GM19463 (cell line): ENCODE measurements at regions not wholly inside any gene's neighbourhood (a gene's known extent, or its start where the extent isn't known, plus 50 kb on each side); places are given as distances from the start of the nearest gene placed in this dataset.
"Not testable (repeated sequence)": the region's sequence is repeated elsewhere in the genome, so short reads cannot be mapped to it uniquely, and the experiment has no call there.

Experiments
- ATAC-seq: cut with Tn5 transposase; IDR thresholded peaks from one replicate; pipeline ENCODE4 v1.9.1; 2021; ENCODE audit warnings: mild to moderate bottlenecking, moderate library complexity; ENCODE audit not compliant: unreplicated experiment

DNA sequence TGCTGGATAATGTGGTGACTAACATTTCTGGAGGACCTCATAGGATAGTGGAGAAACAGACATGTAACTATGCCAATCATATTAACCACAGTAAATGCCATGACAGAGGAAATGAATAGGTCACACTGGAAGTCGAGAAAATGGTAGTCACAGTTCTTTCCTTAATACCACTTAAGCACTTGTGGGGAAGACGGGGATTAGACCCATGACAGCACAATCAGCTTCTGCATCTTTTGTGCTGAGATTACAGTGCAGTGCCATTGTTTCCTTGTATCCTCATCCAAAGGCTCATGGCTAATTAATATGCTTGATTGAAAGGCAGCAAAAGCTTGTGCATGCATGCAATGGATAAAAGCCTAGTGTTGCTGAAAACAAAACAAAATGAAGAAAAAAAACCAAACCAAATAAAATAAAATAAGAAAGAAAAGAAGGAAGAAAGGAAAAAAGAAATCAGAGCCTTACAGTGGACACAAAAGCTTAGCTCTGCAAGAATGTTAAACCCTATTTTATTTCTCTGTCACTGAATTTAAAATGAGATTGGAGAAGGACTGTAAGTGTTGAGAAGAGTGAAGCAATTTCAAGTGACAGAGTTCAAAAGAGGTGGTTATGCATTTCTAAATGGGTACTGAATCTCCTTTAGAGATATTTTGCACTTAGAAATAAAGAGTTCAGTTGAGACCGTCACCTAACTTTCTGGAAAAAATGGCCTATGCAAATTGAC lies 1011.9 kb downstream of the CDH8 start:
- no peak for ATAC-seq

DNA sequence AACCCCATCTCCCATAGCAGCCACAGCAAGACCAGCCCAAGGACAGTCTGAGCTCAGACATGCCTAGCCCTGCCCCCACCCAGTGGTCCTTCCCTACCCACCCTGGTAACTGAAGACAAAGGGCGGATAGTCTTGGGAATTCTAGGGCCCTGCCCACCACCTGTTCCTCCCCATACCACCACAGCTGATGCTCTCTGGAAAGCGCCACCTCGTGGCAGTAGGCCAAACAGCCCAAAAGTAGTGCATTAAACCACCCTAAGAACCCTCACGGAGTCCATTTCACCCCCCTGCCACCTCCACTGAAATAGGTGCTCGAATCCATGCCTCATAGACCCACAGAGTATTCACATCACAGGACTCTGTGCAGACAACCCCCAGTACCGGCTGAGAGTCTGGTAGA lies 1021.4 kb downstream of the CDH8 start:
- ATAC-seq, result no peak

DNA sequence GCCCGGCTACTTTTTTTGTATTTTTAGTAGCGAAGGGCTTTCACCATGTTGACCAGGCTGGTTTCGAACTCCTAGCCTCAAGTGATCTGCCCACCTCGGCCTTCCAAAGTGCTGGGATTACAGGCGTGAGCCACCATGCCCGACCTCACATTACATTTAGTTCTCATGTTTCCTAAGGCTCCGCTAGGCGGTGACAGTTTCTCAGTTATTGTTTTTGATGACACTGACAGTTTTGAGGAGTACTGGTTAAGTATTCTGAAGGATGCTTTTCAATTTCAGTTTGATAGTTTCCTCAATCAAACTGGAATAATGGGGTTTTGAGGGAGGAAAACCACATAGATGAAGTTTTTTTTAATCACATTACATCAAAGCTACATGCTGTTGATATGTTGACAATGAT lies 1028.5 kb downstream of the CDH8 start:
- no peak for ATAC-seq

DNA sequence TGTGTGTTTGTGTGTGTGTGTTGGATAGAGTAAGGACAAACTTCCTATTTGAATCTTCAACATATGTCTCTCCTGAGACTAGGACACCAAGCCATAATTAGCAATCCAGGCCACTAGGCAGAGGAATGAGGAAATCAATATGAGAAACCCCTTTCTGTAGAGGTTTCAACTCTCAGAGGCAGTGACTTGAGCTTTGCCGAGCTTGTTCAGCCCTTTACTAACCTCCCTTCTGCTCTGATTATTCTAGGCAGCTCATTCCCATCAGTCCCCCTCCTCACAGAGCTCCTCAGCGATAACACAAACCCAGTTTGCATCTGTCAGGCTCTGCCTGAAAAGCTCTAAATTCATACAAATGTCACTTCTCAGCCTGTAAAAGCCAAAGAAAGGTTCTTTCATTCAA lies 1030.3 kb downstream of the CDH8 start:
- no peak for ATAC-seq

DNA sequence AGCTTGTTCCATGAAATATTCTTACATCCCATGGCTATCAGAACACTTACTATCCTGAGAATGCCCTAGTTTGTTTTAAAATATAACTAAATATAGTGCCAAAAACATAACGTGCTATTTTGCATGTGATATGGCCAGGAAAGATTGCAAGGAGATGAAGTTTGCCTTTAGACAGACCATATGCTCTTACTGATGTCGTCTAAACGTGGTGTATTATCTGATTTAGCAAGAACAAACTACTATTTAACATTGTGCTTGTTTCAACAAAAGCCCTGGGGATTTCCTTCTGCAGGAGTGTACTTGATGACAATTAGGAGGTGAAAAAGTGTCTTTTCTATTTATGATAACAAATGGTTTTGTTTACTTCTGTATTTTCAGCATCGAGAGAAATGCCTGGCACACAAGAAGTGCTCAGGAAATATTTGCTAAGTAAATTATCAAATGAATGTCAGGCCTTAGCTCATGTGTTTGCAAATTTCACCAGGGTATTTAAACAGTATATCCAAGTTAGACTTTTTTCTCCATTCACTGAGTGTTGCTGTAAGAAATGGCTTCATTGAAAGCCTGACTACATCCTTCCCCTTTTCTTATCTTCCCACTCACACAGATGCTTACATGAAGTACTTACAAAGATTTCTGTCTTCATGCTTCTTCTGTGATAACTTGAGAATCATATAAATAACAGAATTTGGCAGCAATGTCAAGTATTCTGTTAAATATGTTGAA lies 1033.6 kb downstream of the CDH8 start:
- no peak for ATAC-seq

DNA sequence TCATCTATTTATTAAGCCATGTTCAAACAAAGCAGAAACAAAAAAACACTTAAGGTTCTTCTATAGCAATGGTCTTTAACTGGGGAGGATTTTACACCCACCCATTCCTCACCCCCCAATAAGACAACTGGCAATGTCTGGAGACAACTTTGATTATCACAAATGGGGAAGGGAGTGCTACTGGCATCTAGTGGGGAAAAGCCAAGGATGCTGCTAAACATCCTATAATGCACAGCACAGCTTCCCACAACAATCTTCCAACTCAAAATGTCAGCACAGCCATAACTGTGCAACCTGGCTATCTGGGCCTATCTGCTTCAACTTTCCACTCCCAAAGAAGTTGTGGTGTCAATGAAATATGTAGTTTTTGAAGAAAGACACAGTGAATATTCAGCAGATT lies 1044.4 kb downstream of the CDH8 start:
- no peak for ATAC-seq

DNA sequence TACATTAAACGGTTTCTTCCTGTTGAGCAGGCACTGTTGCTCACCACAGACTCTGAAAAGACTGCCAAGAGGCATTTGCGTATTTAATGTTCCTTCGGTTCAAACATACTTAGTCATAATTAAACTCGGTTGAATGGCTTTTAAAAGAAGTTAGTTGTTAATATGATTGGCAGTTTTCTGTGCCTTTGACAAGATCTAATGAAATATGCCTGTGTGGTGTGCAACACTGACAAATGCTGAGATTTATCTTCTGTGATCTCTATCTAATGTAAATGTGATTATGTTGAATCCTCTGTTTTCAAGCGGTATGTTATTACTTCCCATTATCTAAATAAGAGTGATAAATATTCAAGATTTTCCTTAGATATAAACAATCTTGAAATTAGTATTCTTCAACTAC lies 1046.6 kb downstream of the CDH8 start:
- ATAC-seq, result no peak

DNA sequence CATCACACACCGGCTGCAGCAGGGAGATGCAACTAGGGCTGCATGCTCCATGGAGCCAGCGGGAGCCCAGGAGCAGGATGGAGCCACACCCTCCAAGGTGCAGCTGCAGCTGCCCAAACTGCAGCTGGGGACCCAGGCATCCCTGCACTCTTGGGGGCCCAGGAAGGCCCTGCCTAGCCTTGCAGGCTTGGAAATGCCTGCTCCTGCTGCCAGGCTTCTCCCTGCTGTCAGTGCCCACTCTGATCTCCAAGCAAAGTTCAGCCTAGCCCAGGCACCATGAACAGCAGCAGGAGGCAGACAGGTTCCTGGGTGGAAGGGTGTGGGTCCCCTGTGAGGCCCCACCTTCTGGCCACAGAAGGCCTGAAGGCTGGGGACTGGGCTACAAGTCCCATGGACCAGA lies 1057.1 kb downstream of the CDH8 start:
- no peak for ATAC-seq

DNA sequence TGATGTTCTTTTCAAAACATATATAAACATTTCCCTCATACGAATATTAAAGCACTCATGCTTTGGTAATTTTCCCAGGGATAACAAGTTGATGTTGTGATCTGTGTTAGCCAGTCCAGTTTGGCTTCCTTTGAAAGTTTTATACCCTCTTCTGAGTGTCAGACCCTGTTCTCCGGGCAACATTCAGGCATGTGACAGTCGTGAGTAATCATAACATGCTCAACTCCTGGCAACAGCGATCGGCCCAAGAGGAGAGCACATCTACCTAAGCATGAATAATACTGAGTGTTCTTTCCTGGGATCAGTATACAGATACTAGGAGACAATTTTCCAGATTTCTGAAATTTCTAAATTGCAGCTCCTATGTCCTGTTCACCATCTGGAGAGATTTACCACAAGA lies 1086.4 kb downstream of the CDH8 start:
- no peak for ATAC-seq

DNA sequence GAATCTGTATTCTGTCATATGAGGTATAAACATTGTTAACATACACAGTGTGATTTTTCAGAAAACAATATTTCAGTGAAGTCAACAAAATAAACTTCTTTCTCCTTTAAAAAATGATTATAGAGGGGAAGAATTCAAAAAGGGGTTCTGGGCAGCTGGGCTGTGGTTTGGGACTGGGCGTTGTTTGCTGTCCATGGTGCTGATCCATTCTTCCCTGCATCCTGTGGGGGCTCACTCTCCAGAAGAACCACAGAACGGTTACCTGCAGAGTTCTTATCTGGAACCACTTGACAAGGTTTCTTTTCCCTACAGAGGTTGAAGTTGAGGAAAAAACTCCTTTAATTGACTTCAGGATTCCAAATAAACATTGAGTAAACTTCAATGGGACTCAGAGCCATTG lies 1091.0 kb downstream of the CDH8 start:
- no peak for ATAC-seq

DNA sequence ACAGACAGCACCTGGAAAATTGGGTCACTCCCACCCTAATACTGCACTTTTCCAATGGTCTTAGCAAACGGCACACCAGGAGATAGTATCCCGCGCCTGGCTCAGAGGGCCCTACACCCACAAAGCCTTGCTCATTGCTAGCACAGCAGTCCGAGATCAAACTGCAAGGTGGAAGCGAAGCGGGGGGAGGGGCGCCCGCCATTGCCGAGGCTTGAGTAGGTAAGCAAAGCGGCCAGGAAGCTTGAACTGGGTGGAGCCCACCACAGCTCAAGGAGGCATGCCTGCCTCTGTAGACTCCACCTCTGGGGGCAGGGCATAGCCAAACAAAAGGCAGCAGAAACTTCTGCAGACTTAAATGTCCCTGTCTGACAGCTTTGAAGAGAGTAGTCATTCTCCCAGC lies 1100.0 kb downstream of the CDH8 start:
- not testable (repeated sequence) for ATAC-seq

DNA sequence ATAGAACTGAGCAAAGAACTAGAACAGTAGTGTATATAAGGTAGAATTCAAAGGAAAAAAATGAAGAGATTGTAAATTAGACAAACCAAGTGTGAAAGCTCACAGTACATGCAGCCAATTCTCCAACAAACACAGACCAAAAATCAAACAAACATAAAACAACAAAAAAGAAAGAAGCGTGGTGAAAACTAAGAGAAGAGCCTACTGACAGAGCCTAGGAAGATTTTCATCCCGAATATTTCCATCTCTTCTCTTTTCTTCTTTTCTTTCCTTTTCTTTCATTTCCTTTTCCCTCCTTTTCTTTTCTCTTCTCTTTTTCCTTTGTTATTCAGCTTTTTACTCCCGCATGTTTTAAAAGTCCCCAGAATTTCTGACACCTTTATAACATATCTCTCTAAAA lies 1103.6 kb downstream of the CDH8 start:
- ATAC-seq, result no peak

DNA sequence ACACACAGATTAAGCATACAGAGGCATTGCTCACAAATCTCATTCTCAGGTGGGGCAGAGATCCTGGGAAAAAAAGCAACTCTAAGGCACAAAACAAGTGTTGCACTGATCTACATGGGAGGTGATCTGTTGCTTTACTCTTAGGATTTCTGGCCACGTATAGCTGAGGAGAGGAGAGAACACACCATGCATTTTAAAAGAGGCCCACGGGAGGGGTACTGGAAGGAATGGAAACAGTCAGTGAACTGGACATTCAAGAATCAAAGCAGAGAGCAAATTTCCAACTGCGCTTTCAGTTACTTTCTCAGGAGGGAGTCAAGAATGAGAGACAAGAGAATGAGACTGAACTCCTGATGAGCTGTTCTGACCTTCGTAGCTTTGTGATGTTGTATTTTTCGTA lies 1105.9 kb downstream of the CDH8 start:
- no peak for ATAC-seq

DNA sequence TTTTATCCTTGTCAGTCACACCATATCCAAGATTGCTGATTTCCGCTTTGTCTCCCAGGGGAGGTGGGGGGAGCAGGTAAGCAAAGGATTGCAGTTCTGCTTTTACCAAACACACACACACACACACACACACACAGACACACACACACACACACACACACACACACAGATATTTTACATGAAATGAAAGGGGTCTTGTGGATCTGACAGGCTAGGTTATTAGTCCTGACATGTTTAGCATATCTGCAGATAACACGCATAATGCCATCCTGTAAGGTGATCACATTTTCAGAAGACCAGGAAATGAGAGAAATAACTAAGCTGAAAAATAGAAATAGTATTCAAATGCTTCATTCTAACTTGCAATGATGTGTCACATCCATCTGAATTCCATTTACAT lies 1113.3 kb downstream of the CDH8 start:
- ATAC-seq, result no peak

DNA sequence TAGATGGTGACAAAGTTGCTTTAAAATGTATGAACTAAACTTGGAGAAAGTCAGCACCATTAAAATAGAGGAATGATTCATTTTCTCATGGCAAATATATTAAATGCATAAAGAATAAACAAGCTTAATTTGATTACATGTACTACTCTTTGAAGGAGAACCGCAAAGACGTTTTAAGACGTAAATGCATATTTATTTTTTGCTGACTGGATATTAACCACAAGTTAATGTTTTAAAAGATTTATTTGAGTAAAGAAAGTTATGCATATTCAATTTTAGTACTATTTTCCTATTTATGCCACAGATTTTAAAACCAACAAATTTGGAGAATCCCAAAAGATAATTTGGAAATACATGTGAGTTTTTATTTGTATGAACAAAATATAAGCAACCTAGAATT lies 1121.9 kb downstream of the CDH8 start:
- ATAC-seq, result no peak

DNA sequence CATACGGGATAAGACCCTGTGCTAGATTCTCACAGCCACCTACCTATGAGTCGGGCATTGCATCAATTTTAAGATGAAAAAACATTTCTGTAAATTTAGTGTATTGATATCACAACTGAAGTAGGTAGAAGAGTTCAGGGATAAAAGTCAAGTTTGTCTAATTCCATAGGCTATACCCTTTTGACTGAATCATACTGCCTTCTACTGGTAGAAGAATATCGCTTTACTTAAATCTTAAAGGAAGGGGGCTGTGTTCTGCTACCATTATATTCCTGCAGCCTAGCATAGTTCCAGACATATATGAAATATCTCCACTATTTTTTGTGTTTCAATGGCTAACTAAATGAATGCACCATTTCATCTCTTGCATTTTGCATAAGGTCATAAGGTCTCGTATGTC lies 1128.6 kb downstream of the CDH8 start:
- no peak for ATAC-seq

DNA sequence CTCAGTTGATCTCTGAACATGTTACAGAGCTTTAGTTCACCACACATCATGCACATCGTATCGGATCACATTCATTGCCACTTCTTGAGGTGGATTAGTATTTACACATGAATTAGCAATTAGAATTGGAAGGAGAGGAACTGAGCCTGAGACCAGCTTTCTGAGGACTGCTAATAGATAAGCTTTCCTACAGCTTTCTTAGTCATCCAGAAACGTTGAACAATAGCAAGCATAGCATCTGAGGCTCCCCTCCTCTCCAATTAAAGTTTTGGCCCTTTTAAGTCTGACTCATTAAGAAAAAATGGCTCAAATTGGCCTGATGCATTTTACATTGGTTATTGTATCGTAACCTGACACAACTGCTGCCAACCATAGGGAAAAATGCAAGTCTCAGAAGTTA lies 1130.4 kb downstream of the CDH8 start:
- ATAC-seq, result no peak

DNA sequence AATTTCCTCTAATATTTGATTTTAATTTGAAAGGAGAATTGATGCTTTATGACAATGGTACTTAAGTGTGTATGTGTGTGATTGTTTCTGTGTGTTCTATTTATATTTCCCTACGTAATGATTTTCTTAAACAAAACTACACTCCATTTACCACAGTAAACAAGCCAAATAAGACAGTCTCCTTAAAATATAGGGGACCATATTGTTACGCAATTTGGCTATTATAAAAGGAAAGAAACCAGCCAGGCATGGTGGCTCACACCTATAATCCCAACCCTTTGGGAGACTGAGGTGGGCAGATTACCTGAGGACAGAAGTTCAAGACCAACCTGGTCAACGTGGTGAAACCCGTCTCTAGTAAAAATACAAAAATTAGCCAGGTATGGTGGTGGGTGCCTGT lies 1134.1 kb downstream of the CDH8 start:
- ATAC-seq, result no peak

DNA sequence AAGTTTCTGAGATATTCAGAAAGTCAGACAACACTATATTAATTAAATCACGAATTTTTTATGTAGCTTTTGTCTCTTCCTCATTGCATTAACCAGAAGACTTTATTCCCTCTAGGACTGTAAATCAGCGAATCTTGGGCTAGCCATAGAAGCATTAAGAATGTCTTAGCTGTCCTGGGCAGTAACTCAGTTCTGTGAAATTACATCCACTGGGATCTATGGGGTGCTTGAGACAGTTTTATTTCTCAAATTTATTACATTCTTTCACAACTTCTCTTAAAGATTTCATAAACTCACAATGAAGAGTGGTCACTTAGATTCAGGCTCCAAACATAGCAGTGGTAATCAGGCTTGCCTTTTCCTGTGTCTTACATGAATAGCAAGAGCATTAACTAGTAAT lies 1153.4 kb downstream of the CDH8 start:
- ATAC-seq, result no peak

DNA sequence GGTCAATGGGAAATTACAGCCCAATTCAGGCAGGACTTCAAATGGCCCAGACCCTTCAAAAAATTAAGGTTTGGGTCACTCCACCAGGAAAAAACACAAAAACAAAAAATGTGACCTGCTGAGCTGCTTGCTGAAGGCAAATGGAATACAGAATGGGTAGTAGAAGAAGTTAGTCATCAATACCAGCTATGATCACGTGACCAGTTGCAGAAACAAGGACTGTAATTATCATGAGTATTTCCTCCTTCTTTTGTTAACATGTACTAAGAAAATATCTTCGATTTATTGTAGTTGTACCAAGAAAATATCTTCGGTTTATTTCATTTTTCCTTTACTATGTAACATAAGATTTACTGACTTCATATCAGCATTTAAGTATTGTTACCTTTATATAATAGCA lies 1183.6 kb downstream of the CDH8 start:
- no peak for ATAC-seq

DNA sequence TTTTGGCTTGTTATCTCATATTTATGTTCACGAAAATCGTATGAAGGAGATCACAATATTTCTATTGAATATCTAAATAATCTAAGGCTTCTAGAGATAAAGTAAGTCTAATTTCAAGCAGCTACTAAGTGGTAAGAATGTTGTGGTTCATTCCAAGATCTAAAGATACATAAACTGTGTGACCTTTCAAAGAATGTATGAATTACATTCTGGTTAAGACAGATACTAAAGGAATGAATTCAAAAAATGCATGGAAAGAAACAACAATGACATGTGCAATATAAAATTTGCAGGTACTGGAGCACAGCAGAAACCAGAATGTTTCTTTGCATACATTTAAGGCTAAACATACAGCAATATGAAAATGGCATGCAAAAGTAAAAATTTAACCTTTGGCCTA lies 1214.6 kb downstream of the CDH8 start:
- ATAC-seq, result no peak

DNA sequence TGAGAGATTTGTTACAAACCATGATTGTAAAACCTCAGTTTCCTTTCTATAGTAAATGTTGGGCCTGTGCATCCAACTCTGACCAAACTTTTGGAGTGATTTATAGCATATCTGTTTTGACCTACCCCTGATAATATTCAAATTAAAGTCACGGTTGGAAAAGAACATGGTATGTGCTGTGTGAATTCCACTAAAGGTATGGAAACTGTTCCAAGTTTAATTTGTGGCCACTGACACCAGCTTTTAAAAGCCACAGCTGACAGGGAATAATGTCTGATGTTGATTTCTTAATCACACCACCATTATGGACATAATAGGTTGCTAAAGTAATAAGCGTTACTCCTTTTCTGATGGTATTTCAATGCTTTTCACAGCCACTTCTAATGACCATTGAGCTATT lies 1215.9 kb downstream of the CDH8 start:
- ATAC-seq, result no peak

DNA sequence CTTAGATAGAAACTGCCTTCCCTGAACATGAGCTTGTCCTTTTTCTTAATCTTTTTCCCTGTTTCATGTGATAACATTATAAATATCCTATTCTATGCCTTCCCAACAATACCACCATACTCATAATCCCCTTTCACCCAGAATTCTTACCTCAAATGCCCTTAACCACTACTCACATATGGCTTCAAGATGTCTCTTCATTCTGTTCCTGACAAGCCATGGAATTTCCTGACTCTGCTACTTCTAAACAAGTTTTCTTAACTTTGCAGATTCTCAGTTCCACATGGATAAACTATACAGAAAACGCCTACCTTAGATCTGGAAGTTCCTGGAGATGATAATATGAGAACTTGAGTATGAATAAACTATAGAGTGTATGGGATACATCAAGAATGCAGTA lies 1217.8 kb downstream of the CDH8 start:
- no peak for ATAC-seq
